Common myeloid progenitor, CD34-positive (primary cell): ENCODE measurements at regions not wholly inside any gene's neighbourhood (a gene's known extent, or its start where the extent isn't known, plus 50 kb on each side); places are given as distances from the start of the nearest gene placed in this dataset.

ENCODE experiments used
- CTCF ChIA-PET: fragments of 350-600 bp; sonication (Branson Sonifier 250); formaldehyde crosslinking; loops from one replicate; lab custom pipeline; 2021; ENCODE audit warnings: antibody characterized with exemption; lab: Charles Lee
- POLR2A ChIA-PET: fragments of 350-600 bp; sonication (Branson Sonifier 250); formaldehyde crosslinking; loops from one replicate; lab custom pipeline; 2021; ENCODE audit warnings: antibody characterized with exemption; lab: Charles Lee
- DNase-seq, 3 donors: peaks; one replicate each; pipeline versions ENCODE4 v3.0.0 to v3.0.0-alpha.2; 2013
- H3K27ac ChIP-seq, 2 experiments: 1 replicate in 1 of 2; 2 replicates in 1 of 2; pipeline ENCODE4 v1.7.0; 2013; ENCODE audit warnings: inconsistent platforms in 2 of 2, low read length in 2 of 2, mild to moderate bottlenecking in 2 of 2, low read depth in 1 of 2, moderate library complexity in 1 of 2; ENCODE audit not compliant: severe bottlenecking in 2 of 2, insufficient read depth in 1 of 2, poor library complexity in 1 of 2
- H3K27me3 ChIP-seq, 5 experiments: replicated peaks in 2 of 5; 1 replicate in 3 of 5; 2 replicates in 2 of 5; pipeline versions ENCODE4 v1.6.1 to v1.7.0; 2013; ENCODE audit warnings: low read length in 4 of 5, mild to moderate bottlenecking in 2 of 5, moderate library complexity in 2 of 5, inconsistent platforms in 1 of 5; ENCODE audit not compliant: insufficient read depth in 5 of 5, control insufficient read depth in 4 of 5
- H3K36me3 ChIP-seq, 4 experiments: 1 replicate in 2 of 4; 2 replicates in 2 of 4; pipeline versions ENCODE4 v1.6.1 to v1.7.0; 2013; ENCODE audit warnings: low read length in 3 of 4, control low read depth in 1 of 4, mild to moderate bottlenecking in 1 of 4; ENCODE audit not compliant: control insufficient read depth in 4 of 4, insufficient read depth in 4 of 4
- H3K4me1 ChIP-seq, 4 experiments: 1 replicate in 3 of 4; 2 replicates in 1 of 4; pipeline versions ENCODE4 v1.6.1 to v1.7.1; 2013; ENCODE audit warnings: low read length in 3 of 4, mild to moderate bottlenecking in 3 of 4, control low read depth in 1 of 4, inconsistent platforms in 1 of 4, moderate library complexity in 1 of 4; ENCODE audit not compliant: control insufficient read depth in 4 of 4, insufficient read depth in 4 of 4; ENCODE audit errors: control extremely low read depth in 1 of 4
- H3K4me3 ChIP-seq, 7 experiments: 1 replicate in 4 of 7; 2 replicates in 3 of 7; pipeline versions ENCODE4 v1.5.1 to v1.7.0; 2013; ENCODE audit warnings: mild to moderate bottlenecking in 7 of 7, low read length in 6 of 7, moderate library complexity in 6 of 7, inconsistent platforms in 2 of 7, low read depth in 2 of 7, control low read depth in 1 of 7; ENCODE audit not compliant: insufficient read depth in 4 of 7, control insufficient read depth in 1 of 7; ENCODE audit errors: extremely low read depth in 1 of 7
- H3K9me3 ChIP-seq, 5 experiments: 1 replicate in 4 of 5; 2 replicates in 1 of 5; pipeline versions ENCODE4 v1.6.1 to v1.7.1; 2013; ENCODE audit warnings: low read length in 4 of 5, mild to moderate bottlenecking in 2 of 5, inconsistent platforms in 1 of 5, low read depth in 1 of 5, moderate library complexity in 1 of 5; ENCODE audit not compliant: control insufficient read depth in 4 of 5, insufficient read depth in 2 of 5; ENCODE audit errors: control extremely low read depth in 1 of 5
- WGBS: methylation state at CpG from one replicate; pipeline ENCODE4 v1.1.5; 2013; ENCODE audit not compliant: insufficient coverage; 5-methylcytosine and 5-hydroxymethylcytosine counted together

DNA sequence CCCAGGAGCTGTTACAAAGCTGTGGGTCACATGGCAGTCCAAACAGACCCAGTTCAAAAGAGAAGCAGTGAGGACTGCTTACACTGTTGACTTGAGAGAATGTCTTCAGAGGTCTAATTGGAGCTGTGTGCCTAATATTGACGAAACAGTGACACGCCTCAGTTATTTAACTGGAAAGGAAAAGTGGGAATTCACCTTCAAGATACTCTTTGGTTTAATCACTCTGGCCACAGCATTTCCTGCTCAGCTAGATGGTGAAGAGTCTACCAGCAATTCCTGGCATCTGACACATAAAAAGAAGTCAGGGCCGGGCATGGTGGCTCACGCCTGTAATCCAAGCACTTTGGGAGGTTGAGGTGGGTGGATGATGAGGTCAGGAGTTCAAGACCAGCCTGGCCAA, 326.4 kb downstream of the SV2B start:
- H3K4me3 ChIP-seq = no peak overlapping the region
- no peaks in the 10 kb centered on the region for H3K27me3 ChIP-seq
- no peak overlapping the region for H3K27ac ChIP-seq
- ChIA-PET CTCF (interaction anchor here (1.0 kb wide), 1 partner anchor 124 kb away, joined by 3 read pairs; no protein-coding TSS in a partner anchor), POLR2A (no interaction called here)
- H3K4me1 ChIP-seq = peaks cover 0 to 14% (median 7%) of the 10 kb centered on the region in 4 experiments
- DNase-seq = peak in 2 of 3 donors; percentile 4 to 9
- no peaks in the 10 kb centered on the region for H3K36me3 ChIP-seq
- no peaks in the 10 kb centered on the region for H3K9me3 ChIP-seq
- WGBS = 86% methylated on average over 2 of the region's 4 CpGs

DNA sequence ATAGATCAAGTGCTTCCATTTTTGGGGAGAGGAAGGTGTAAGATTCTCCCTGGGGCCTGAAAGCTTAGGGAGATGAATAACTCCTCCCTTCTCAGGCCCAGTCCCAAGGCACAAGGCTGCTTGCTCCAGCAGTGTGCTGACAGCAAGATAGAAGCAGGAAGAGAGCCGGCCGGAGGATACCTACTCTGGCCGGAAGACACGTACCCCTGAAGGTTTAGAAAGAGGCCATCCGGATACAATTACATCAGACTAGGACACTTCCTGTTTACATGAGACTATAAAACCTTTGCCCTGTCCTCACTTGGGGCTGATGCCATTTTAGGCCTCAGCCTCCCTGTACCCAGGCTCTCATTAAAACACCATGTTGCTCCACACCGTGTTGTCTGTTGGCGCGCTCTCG, 329.9 kb downstream of the SV2B start:
- CTCF ChIA-PET = interaction anchor here (1.5 kb wide), 1 partner anchor 23 kb away, joined by 3 read pairs; no protein-coding TSS in a partner anchor
- Histone ChIP-seq H3K36me3 (no peaks in the 10 kb centered on the region), H3K27me3 (no peaks in the 10 kb centered on the region), H3K9me3 (no peaks in the 10 kb centered on the region), H3K27ac (no peak overlapping the region), H3K4me1 (peaks cover 0 to 14% (median 7%) of the 10 kb centered on the region in 4 experiments), H3K4me3 (no peak overlapping the region)
- no peak for DNase-seq
- WGBS = 97% methylated on average over 6 of the region's 9 CpGs
- POLR2A ChIA-PET = no interaction called here

DNA sequence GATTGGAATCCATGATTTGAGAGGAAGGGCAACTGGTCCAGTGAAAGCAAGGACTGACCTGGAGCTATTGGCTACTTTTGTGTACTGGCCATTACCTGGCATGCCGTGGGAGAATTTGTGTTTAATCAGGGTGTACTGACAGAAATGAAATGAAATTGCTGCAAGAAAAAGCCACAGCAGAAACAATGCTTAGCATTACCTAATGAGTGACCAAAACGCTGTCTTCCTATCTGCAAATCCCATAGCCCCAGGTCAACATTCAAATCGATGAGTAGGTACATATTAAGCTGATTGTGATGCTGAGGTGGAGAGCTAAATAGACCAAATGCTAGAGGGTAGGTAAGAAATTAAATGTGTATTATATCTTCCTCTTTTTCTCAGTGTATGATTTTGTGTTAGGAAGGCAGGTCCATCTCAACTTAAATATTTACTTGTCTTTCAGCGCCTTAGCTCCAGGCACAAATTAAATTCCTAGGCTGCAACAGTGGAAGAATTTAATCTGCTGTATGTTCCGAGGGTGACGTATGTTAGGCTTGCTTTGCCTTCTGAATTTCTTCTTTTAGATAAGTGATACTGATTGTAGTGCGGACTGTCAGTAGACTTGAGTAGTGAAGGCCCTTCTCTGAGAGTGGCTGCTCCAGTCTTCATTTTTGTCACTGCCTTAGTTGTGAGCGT, 331.1 kb downstream of the SV2B start:
- Histone ChIP-seq H3K27me3 (no peaks in the 10 kb centered on the region), H3K4me3 (no peak overlapping the region), H3K27ac (no peak overlapping the region), H3K4me1 (peaks cover 0 to 14% (median 7%) of the 10 kb centered on the region in 4 experiments), H3K36me3 (no peaks in the 10 kb centered on the region), H3K9me3 (no peaks in the 10 kb centered on the region)
- WGBS = 100% methylated on average over 4 of the region's 8 CpGs
- DNase-seq = no peak
- CTCF ChIA-PET = interaction anchor here (1.5 kb wide), 1 partner anchor 24 kb away, joined by 3 read pairs; no protein-coding TSS in a partner anchor
- POLR2A ChIA-PET = no interaction called here

DNA sequence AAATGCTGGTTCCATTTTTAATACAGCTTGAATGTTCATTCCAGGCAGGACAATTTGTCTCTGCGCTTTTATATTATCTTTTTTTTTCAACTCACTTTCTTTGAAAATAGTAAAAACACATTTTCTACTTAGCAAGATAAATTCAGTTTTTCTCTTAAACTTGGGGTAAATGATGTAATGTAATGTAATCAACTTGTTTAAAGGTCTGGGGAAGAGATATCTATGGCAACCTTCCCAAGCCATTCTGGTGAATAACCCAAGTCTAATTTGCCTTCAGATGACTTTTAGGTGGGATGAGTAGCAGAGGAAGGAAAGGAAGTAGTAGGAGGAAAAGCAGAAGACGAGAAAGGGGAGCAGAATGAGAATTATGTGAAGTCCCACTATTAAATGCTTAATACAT, 335.1 kb downstream of the SV2B start:
- POLR2A ChIA-PET = no interaction called here
- Histone ChIP-seq H3K9me3 (peaks cover 0 to 3% (median 0%) of the 10 kb centered on the region in 5 experiments), H3K4me1 (peaks cover 0 to 3% (median 0%) of the 10 kb centered on the region in 4 experiments), H3K36me3 (no peaks in the 10 kb centered on the region), H3K27me3 (no peaks in the 10 kb centered on the region), H3K27ac (no peak overlapping the region), H3K4me3 (no peak overlapping the region)
- no CpG with 5 or more reads among the region's 2 CpGs for WGBS
- CTCF ChIA-PET = no interaction called here
- no peak for DNase-seq

DNA sequence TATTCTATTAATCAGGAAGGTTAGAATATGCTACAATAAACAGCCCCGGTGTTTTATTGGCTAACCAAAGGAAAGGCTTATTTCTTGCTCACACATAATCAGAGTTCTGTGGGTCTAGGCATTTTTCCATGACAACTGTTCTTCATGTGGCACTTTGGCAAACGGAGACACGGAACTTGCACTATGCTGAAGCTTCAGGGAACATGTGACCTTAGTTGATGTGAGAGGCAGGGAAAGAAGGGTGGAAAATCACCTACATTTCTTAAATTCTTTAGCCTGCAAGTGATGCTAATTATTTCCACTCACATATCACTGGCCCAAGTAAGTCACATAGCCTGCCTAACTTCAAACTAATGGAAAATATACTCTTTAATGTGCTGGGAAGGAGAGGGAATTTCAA, 344.6 kb downstream of the SV2B start:
- no peaks in the 10 kb centered on the region for H3K27me3 ChIP-seq
- peaks cover 0 to 12% (median 3%) of the 10 kb centered on the region in 5 experiments for H3K9me3 ChIP-seq
- WGBS = 78% methylated on average over 1 of the region's 3 CpGs
- ChIA-PET CTCF (no interaction called here), POLR2A (no interaction called here)
- no peak overlapping the region for H3K27ac ChIP-seq
- H3K36me3 ChIP-seq = no peaks in the 10 kb centered on the region
- DNase-seq = no peak
- H3K4me3 ChIP-seq = no peak overlapping the region
- no peaks in the 10 kb centered on the region for H3K4me1 ChIP-seq

DNA sequence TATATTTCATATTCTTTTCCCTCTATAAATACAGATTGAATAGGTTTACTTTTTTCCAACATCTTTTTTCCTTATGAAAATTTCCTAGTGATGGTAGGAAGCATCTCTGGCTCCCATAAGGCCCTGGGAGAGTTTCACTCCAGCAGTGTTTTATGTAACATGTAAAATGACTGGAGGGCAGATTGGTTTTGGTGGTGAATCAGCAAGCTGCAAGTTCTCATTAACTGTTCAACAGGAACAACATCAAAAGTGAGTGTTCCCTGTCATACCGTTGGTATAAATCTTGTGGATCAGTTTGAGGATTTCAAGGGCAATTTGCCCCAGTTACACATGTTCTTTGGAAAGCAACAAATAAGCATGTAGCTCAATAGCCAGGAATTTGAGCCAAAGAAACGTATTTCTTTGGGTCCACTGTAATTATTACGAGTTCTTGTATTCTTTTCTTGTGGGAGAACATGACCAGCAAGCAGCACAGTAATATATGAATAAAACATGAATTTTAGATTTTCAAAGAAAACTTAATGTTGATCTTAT, 345.7 kb downstream of the SV2B start:
- POLR2A ChIA-PET = no interaction called here
- whole genome bisulfite sequencing = 25% methylated on average over 2 of the region's 3 CpGs
- DNase-seq = peak in 1 of 3 donors; percentile 12
- H3K27me3 ChIP-seq = no peaks in the 10 kb centered on the region
- peaks cover 0 to 10% (median 0%) of the 10 kb centered on the region in 5 experiments for H3K9me3 ChIP-seq
- no peaks in the 10 kb centered on the region for H3K36me3 ChIP-seq
- H3K4me1 ChIP-seq = no peaks in the 10 kb centered on the region
- H3K27ac ChIP-seq = no peak overlapping the region
- H3K4me3 ChIP-seq = no peak overlapping the region
- CTCF ChIA-PET = no interaction called here

DNA sequence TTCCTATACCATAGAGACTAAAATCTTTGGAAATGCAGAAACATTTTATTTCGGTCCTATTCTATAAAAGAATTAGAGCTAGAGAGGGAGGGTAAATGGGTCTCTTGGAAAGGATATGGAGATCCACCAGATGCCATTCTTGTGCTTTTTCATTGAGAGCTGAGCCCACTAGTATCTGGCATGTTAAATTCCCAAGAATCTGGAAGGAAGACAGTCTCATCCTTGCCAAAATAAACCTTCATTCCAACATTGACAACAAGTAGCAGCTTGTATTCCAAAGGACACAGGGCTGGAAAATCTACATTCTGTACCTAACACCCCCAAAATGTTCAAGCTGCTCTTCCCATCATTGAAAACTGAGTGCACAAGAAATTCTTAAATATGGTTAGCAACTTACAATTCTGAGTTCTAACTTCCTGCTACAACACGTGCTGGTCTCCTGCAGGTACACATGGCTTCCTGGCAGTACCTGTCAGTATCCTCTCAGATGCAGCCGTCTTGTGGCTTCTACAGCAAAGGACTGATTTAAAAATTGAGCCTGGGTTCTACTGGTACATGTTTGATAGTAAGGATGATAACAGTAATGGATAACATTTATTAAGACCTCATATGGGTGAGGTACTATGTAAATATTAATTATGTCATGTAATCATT, 348.1 kb downstream of the SV2B start:
- ChIA-PET CTCF (no interaction called here), POLR2A (no interaction called here)
- 17% methylated on average over 1 of the region's 3 CpGs for WGBS
- H3K9me3 ChIP-seq = no peaks in the 10 kb centered on the region
- H3K27me3 ChIP-seq = no peaks in the 10 kb centered on the region
- H3K36me3 ChIP-seq = no peaks in the 10 kb centered on the region
- no peaks in the 10 kb centered on the region for H3K4me1 ChIP-seq
- H3K27ac ChIP-seq = no peak overlapping the region
- DNase-seq = no peak
- H3K4me3 ChIP-seq = no peak overlapping the region
